ENCODE measurements at regions not wholly inside any gene's neighbourhood (a gene's known extent, or its start where the extent isn't known, plus 50 kb on each side); places are given as distances from the start of the nearest gene placed in this dataset.
"Not testable (repeated sequence)": the region's sequence is repeated elsewhere in the genome, so short reads cannot be mapped to it uniquely, and the experiment has no call there.

DNA sequence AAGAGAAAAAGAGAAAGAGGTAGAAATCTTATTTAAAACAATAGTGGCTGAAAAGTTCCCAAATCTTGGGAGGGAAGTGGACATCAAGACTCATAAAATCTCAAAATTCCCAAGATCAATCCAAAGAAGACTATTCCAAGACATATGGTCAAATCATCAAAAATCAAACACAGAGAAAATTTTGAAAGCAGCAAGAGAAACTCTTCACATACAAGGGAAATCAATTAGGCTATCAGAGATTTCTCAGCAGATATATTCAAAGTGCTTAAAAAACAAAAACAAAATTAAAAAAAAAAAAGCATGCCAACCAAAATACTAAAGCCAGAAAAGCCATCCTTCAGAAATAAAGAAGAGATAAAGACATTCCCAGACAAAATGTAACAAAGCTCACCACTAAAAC lies 52.6 kb upstream of the RALGPS2 start:
- BruUV-seq (replicated peaks) = no TSS peak
- H3F3A ChIP-seq (ENCODE audit: low read length, unreplicated experiment) = no peaks in the 10 kb centered on the region
- ChIA-PET POLR2A (ENCODE audit: unreplicated experiment) (no interaction called here), CTCF (no interaction called here)
- no peak overlapping the region for H3K4me2 ChIP-seq (ENCODE audit: low read length)
- H3K79me2 ChIP-seq (ENCODE audit: low read length) = no peaks in the 10 kb centered on the region
- no peaks in the 10 kb centered on the region for H3K36me3 ChIP-seq (ENCODE audit: low read depth, low read length)
- H3K4me1 ChIP-seq (ENCODE audit: insufficient read depth, low read length) = no peaks in the 10 kb centered on the region
- H3K4me3 ChIP-seq (ENCODE audit: low read length) = no peak overlapping the region
- ATAC-seq = no peak
- TF ChIP-seq EZH2phosphoT487 (IDR thresholded peaks at IDR 0.05; ENCODE audit: borderline replicate concordance, low read length) (no peak), EZH2 (IDR thresholded peaks at IDR 0.05; ENCODE audit: low read length, unreplicated experiment) (no peak)
- no peak overlapping the region for H3K27ac ChIP-seq (ENCODE audit: low read length)
- intact Hi-C loops (cut with micrococcal nuclease) = no loop called here
- no peak for DNase-seq
- H3K9me3 ChIP-seq (ENCODE audit: low read length) = no peaks in the 10 kb centered on the region
- H3K9ac ChIP-seq (ENCODE audit: low read length) = no peak overlapping the region
- H2AFZ ChIP-seq (ENCODE audit: low read length) = no peak overlapping the region
- no peaks in the 10 kb centered on the region for H3K9me2 ChIP-seq (replicated peaks; ENCODE audit: low read length)
- H4K20me1 ChIP-seq (ENCODE audit: low read length) = no peaks in the 10 kb centered on the region
- H3K27me3 ChIP-seq (ENCODE audit: low read length) = no peaks in the 10 kb centered on the region

DNA sequence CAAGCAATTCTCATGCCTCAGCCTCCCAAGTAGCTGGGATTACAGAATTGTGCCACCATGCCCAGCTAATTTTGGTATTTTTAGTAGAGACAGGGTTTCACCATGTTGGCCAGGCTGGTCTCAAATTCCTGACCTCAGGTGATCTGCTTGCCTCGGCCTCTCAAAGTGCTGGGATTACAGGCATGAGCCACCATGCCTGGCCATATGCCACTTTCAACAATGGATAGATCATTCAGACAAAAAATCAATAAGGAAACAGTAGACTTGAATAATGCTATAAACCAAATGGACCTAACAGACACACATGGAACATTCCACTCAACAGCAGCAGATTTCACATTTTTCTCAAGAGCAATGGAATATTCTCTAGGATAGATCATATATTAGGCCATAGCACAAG lies 50.5 kb upstream of the RALGPS2 start:
- ATAC-seq; POLR2A ChIA-PET (ENCODE audit: unreplicated experiment); BruUV-seq (replicated peaks): not testable (repeated sequence)

More for the DNA sequence above, 50.5 kb upstream of the RALGPS2 start:
- DNase-seq; H3K4me2 ChIP-seq (ENCODE audit: low read length); H2AFZ ChIP-seq (ENCODE audit: low read length); H3K4me1 ChIP-seq (ENCODE audit: insufficient read depth, low read length); H3K27me3 ChIP-seq (ENCODE audit: low read length); H3K27ac ChIP-seq (ENCODE audit: low read length); H3K4me3 ChIP-seq (ENCODE audit: low read length); H3K79me2 ChIP-seq (ENCODE audit: low read length); H3F3A ChIP-seq (ENCODE audit: low read length, unreplicated experiment); H3K9ac ChIP-seq (ENCODE audit: low read length); H4K20me1 ChIP-seq (ENCODE audit: low read length); intact Hi-C loops (cut with micrococcal nuclease); H3K9me3 ChIP-seq (ENCODE audit: low read length); H3K36me3 ChIP-seq (ENCODE audit: low read depth, low read length); H3K9me2 ChIP-seq (replicated peaks; ENCODE audit: low read length); CTCF ChIA-PET: not testable (repeated sequence)
